ENCODE measurements at regions not wholly inside any gene's neighbourhood (a gene's known extent, or its start where the extent isn't known, plus 50 kb on each side); places are given as distances from the start of the nearest gene placed in this dataset.
"Not testable (repeated sequence)": the region's sequence is repeated elsewhere in the genome, so short reads cannot be mapped to it uniquely, and the experiment has no call there.

GRCh38 chr21:38083535-38083934, 167.3 kb upstream of the KCNJ6 start:
- Histone ChIP-seq H3K79me2 (ENCODE audit: insufficient read depth, low read length) (no peaks in the 10 kb centered on the region), H3K4me1 (ENCODE audit: insufficient read depth, low read length) (peaks cover 3% of the 10 kb centered on the region), H3K27ac (ENCODE audit: low read depth, low read length) (no peak overlapping the region), H3K4me3 (ENCODE audit: insufficient read depth, low read length) (no peak overlapping the region), H4K20me1 (ENCODE audit: insufficient read depth, low read length) (no peaks in the 10 kb centered on the region), H3K27me3 (ENCODE audit: insufficient read depth, low read length) (peaks cover 41% of the 10 kb centered on the region), H2AFZ (ENCODE audit: low read length) (no peak overlapping the region), H3K4me2 (ENCODE audit: insufficient read depth, low read length) (no peak overlapping the region), H3K36me3 (ENCODE audit: insufficient read depth, low read length) (no peaks in the 10 kb centered on the region), H3K9me3 (ENCODE audit: low read depth, low read length) (no peaks in the 10 kb centered on the region)
- DNase-seq (ENCODE audit: insufficient read length, low spot score, missing footprints) = no peak
- TF ChIP-seq CTCF (IDR thresholded peaks at IDR 0.05; ENCODE audit: extremely low read depth, low read depth, low read length) = no peak

DNA sequence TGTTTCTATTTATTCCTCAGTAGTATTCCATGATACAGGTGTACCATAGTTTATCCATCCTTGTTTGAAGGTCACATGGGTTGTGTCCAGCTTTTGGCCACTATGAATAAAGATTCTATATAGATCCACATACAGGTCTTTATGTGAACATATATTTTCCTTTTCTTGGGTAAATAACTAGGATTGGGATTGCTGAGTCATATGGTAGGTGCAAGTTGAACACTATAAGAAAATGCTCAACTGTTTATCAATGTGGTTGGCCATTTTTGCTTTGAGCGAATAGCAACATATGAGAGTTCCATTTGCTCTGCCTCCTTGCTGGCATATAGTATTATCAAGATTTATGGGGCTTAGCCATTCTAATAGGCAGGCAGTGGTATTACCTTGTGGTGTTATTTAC, 170.2 kb upstream of the KCNJ15 start:
- H3K27me3 ChIP-seq (ENCODE audit: insufficient read depth, low read length) = peaks cover 27% of the 10 kb centered on the region
- H3K4me3 ChIP-seq (ENCODE audit: insufficient read depth, low read length) = no peak overlapping the region
- no peak for DNase-seq (ENCODE audit: insufficient read length, low spot score, missing footprints)
- H4K20me1 ChIP-seq (ENCODE audit: insufficient read depth, low read length) = no peaks in the 10 kb centered on the region
- H3K9me3 ChIP-seq (ENCODE audit: low read depth, low read length) = no peaks in the 10 kb centered on the region
- no peaks in the 10 kb centered on the region for H3K36me3 ChIP-seq (ENCODE audit: insufficient read depth, low read length)
- no peak overlapping the region for H3K27ac ChIP-seq (ENCODE audit: low read depth, low read length)
- H3K4me2 ChIP-seq (ENCODE audit: insufficient read depth, low read length) = no peak overlapping the region
- H3K79me2 ChIP-seq (ENCODE audit: insufficient read depth, low read length) = no peaks in the 10 kb centered on the region
- H2AFZ ChIP-seq (ENCODE audit: low read length) = no peak overlapping the region
- H3K4me1 ChIP-seq (ENCODE audit: insufficient read depth, low read length) = no peaks in the 10 kb centered on the region
- no peak for TF ChIP-seq CTCF (IDR thresholded peaks at IDR 0.05; ENCODE audit: extremely low read depth, low read depth, low read length)

DNA sequence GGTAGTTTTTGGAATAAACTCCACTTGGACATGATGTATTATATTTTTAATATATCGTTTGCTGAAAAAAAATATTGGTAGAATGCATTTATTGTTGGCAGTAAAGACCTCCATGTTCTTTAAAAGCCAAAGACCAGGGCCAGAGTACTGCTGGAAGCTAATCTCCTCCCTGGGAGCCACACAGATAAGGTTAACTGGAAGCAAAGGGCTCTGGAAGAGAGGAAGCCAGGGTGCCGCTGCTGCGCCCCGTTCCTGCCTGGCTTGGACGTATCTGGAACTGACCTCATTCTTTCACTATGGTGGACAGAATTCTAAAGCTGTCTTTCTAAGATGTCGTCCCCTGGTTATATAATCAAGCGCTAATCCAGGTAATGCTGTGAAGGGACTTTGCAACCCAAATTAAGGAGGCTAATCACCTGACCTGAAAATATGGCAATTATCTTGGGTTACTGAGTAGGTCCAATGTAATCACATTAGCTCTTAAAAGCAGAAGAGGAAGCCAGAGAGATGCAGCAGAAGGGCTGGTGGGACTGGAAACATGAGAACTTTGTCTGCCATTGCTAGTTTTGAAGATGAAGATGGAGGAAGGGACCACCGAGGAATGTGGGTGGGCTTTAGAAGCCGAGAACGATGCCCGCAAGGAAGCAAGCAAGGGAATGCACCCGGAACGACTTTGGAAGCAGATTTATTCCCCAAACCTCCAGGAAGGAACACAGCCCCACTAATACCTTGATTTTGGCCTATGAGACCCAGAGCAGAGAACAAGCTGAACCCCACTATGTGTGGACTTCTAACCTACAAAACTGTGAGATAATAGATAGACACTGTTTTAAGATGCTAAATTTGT, 167.7 kb upstream of the KCNJ15 start:
- no peak for DNase-seq (ENCODE audit: insufficient read length, low spot score, missing footprints)
- Histone ChIP-seq H2AFZ (ENCODE audit: low read length) (no peak overlapping the region), H4K20me1 (ENCODE audit: insufficient read depth, low read length) (no peaks in the 10 kb centered on the region), H3K27me3 (ENCODE audit: insufficient read depth, low read length) (peaks cover 20% of the 10 kb centered on the region), H3K9me3 (ENCODE audit: low read depth, low read length) (no peaks in the 10 kb centered on the region), H3K4me2 (ENCODE audit: insufficient read depth, low read length) (no peak overlapping the region), H3K36me3 (ENCODE audit: insufficient read depth, low read length) (no peaks in the 10 kb centered on the region), H3K79me2 (ENCODE audit: insufficient read depth, low read length) (no peaks in the 10 kb centered on the region), H3K27ac (ENCODE audit: low read depth, low read length) (no peak overlapping the region), H3K4me1 (ENCODE audit: insufficient read depth, low read length) (no peaks in the 10 kb centered on the region), H3K4me3 (ENCODE audit: insufficient read depth, low read length) (no peak overlapping the region)
- no peak for TF ChIP-seq CTCF (IDR thresholded peaks at IDR 0.05; ENCODE audit: extremely low read depth, low read depth, low read length)

DNA sequence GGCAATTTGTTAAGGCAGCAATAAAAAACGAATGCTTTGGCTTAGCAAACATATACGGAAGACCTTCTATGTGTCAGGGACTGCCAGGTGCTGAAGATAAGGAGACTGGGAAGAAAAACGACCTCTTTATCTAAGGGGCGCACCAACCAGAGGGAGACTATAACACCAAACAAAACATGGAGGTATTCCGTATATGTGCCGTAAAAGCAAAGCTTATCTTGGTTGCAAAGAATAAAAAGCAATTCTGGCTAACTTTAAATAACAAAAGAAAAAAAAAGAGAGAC, 167.1 kb upstream of the KCNJ15 start:
- Histone ChIP-seq H3K27me3 (ENCODE audit: insufficient read depth, low read length) (peaks cover 19% of the 10 kb centered on the region), H3K9me3 (ENCODE audit: low read depth, low read length) (no peaks in the 10 kb centered on the region), H2AFZ (ENCODE audit: low read length) (no peak overlapping the region)

DNA sequence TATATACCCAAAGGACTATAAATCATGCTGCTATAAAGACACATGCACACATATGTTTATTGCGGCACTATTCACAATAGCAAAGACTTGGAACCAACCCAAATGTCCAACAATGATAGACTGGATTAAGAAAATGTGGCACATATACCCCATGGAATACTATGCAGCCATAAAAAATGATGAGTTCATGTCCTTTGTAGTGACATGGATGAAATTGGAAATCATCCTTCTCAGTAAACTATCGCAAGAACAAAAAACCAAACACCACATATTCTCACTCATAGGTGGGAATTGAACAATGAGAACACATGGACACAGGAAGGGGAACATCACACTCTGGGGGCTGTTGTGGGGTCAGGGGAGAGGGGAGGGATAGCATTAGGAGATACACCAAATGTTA, 165.7 kb upstream of the KCNJ15 start:
- not testable (repeated sequence) for DNase-seq (ENCODE audit: insufficient read length, low spot score, missing footprints); H4K20me1 ChIP-seq (ENCODE audit: insufficient read depth, low read length); H2AFZ ChIP-seq (ENCODE audit: low read length); H3K79me2 ChIP-seq (ENCODE audit: insufficient read depth, low read length); H3K4me3 ChIP-seq (ENCODE audit: insufficient read depth, low read length); H3K27ac ChIP-seq (ENCODE audit: low read depth, low read length); H3K4me2 ChIP-seq (ENCODE audit: insufficient read depth, low read length); H3K9me3 ChIP-seq (ENCODE audit: low read depth, low read length); H3K4me1 ChIP-seq (ENCODE audit: insufficient read depth, low read length); H3K36me3 ChIP-seq (ENCODE audit: insufficient read depth, low read length)
- peaks cover 16% of the 10 kb centered on the region for H3K27me3 ChIP-seq (ENCODE audit: insufficient read depth, low read length)

More for the DNA sequence above, 167.1 kb upstream of the KCNJ15 start:
- H3K27ac ChIP-seq (ENCODE audit: low read depth, low read length) = no peak overlapping the region
- TF ChIP-seq CTCF (IDR thresholded peaks at IDR 0.05; ENCODE audit: extremely low read depth, low read depth, low read length) = no peak
- no peak overlapping the region for H3K4me2 ChIP-seq (ENCODE audit: insufficient read depth, low read length)
- no peaks in the 10 kb centered on the region for H3K36me3 ChIP-seq (ENCODE audit: insufficient read depth, low read length)
- no peak overlapping the region for H3K4me3 ChIP-seq (ENCODE audit: insufficient read depth, low read length)
- no peaks in the 10 kb centered on the region for H4K20me1 ChIP-seq (ENCODE audit: insufficient read depth, low read length)
- no peaks in the 10 kb centered on the region for H3K79me2 ChIP-seq (ENCODE audit: insufficient read depth, low read length)
- DNase-seq (ENCODE audit: insufficient read length, low spot score, missing footprints) = no peak
- H3K4me1 ChIP-seq (ENCODE audit: insufficient read depth, low read length) = no peaks in the 10 kb centered on the region
